GM19240 (cell line): ENCODE measurements at regions not wholly inside any gene's neighbourhood (a gene's known extent, or its start where the extent isn't known, plus 50 kb on each side); places are given as distances from the start of the nearest gene placed in this dataset.

Experiments used
- DNase-seq: peaks from one replicate; pipeline ENCODE4 v3.0.0; 2011; ENCODE audit warnings: low spot score; ENCODE audit not compliant: insufficient read length

DNA sequence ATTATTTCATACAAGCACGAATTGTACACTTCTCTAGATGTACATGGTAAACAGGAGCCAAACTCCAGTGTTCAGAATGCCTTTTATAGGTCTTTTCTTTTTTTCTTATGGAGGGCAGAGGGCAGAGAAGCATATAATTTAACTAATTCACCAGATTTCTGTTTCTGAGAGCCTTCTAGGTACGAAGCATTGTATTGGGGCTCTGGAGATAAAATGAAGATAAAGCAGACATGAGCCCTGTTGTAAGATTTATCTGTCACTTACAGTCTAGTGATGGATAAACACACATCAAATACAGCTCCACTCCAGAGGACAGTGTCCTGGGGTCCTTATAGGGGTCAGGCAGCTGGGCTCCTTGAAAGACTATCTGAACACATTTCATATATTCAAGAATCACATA lies 265.5 kb downstream of the SKAP2 start:
- no peak for DNase-seq

DNA sequence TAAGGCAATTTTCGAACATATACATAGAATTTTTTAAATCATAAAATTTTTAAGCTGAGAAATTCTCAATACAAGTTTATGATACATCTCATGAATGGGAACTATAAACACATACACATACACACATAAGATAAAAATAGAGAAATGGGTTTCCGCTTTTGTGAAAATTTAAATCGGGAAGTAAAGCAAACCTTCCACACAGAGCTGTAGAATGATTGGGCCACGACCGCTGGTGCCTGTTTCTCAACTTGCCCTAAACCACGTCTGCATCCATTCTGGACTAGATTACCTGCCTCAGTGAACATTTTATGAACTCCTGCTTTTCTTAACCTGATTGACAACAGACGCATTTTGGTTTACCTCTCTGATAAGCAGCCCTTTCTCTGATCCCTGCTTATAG lies 264.4 kb downstream of the SKAP2 start:
- no peak for DNase-seq

DNA sequence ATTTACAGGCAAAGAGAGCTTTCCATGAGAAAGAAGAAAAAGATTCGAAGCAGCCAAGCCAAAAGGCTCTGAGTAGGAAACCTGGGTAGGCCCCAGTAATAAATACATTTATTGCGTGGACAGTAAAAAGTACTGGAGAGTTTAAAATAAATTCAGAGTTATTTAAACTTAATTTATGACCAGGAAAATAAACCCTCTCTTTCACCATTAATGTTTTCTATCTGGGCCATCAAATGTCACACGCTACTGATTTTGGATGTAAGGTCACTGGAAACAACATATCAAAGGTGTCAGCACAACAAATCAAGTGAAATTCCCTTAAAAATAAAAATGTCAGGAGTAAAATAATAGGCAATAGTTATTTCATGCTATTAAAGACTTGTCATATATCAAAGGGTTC lies 264.0 kb downstream of the SKAP2 start:
- no peak for DNase-seq

DNA sequence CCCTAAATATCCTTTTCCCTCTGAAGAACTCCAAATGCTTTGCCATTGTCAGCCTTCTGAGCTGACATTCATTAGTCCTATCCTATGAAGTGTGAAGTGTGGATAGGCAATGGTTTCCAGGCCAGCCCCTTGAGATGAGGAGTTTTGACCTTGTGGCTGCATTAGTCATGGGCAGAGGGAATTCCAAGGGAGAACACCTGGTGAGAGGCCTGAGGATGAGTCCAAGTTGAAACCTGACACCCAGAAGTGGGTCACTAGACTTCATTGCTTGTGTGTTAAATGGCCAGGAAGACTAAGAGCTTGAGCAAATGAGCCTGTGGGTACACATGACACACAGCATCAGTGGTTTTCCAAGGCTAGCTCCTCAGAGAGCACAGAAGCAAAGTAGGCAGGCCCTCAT lies 260.8 kb downstream of the SKAP2 start:
- DNase-seq = no peak

DNA sequence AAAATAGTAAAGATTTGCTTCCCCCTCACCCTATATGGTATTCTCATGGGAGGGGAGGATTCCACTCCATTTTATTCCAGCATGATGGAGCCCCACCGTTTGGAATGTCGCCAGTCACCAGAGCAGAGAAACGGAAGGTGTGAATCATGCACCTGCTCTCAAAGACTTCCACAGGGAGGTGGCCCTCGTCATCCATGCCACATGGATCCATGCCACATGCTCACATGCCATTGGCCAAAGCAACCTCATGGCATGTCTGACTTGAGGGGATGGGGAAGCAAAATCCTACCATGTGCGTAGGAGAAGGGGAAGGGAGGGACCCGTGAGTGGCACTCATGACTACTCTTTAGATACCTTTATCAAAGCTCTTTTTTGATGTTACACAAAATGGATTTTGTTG lies 256.0 kb downstream of the SKAP2 start:
- DNase-seq = no peak

DNA sequence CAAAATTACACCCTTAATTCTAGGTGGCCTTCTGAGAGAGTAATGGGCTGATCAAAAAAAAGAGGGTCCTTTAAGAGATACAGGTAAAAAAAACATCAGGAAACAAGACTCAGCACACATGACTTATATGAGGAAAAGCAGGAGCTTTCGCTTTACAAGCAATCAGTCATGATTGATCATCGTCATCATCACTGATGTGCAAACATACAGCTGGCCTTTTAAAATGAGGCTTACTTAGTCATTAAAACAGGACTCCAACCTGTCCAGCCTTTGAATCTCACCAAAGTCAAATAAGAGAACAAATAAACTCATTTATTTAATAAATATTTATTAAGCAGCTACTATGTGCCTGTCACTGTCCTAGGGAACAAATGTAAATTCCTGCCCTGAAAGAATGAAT lies 255.3 kb downstream of the SKAP2 start:
- DNase-seq = no peak

DNA sequence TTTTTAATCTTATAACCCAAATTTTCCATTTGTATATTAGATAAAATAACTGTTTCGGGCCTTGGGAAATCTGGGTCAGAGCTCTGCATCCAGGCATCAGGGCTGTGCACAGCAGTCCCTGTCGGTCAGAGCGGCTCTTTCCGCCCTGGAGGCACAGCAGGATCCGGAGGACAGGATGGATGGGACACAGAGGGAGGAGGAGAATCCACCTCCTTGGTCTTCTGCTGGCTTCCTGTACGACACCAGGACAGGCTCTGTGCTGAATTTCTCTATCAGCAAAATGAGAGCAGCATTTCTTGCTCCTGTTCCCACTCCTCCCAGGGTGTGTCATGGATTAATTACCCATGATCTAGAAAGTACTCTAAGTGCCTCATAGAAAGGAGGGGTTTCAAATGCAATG lies 254.9 kb downstream of the SKAP2 start:
- DNase-seq = no peak

DNA sequence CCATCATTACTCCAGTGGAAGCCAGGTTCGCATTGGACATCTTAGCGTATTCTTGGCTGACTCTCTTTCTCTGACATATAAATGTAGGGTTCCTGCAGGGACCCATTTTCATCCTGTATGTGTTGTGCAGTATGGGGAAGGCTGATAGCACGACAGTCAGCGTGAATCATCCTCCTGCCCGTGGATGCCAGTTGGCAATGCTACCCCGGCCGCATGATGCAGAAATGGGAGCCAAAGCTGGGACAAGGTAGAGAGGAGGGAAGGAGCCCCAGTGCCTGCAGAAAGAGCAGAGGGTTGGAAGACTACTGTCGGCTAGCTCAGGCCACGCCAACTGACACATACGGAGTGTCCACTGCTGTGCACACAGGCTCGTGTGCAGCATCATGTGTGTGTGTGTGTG lies 251.6 kb downstream of the SKAP2 start:
- DNase-seq = no peak

DNA sequence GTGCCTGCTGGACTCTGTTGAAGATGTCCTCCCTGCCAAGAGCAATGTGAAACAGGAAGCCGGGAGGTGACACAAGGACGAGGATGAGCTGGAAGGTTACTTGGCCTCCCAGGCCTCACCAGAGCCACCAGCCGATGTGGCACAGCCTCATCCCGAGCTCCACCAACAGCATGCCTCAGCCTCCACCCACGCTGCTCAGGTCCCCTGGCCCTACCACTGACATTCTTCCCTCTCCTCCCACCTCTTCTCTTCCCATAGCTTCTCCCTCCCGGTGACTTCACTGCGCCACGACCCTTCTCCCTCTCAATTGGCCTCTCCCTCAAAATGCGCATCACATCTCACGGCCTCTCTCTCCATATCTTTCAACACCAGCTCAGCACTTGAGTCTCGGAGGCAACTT lies 249.9 kb downstream of the SKAP2 start:
- DNase-seq = no peak

DNA sequence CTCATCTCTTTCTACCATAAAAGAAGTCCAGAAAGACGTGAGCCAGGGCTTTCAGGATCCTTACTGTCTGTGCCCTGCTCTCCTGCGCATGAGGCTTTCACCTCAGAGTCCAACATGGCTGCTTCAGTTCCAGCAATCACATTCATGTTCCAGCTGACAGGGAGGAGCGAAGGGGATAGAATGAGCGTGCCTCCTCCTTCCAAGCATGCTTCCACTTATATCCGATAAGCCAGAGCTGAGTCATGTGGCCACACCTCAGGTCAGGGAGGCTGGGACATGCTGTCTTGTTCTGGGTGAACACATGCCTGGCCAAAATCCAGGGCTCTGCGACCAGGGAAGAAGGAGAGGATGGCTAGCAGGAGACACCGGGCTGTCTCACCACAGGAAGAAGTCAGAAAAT lies 248.2 kb downstream of the SKAP2 start:
- DNase-seq = no peak

DNA sequence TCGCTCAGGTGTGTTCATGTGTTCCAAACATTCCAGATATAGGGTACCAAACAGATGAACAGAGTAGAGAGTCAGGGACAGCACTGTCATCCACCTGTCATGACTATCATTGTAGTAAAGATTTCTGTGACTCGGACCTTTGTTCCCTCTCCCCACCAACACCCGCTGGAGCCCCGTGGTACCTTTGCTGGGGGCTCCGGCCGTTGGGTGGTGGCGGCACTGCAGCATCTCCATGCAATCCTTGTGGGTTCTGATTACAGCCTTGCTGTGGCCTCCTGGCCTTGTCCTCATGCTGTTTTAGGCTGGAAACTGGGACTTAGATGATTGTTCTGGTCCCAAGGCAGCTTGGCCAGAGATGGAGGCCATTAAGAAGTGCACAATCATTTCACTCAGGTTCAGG lies 247.3 kb downstream of the SKAP2 start:
- no peak for DNase-seq
